Epithelial cell of esophagus (primary cell): ENCODE measurements at regions not wholly inside any gene's neighbourhood (a gene's known extent, or its start where the extent isn't known, plus 50 kb on each side); places are given as distances from the start of the nearest gene placed in this dataset.
A peak's percentile ranks its signal among the peaks of the same experiment; 100 is the strongest.

Experiments
- DNase-seq: peaks from one replicate; pipeline ENCODE4 v3.0.0; 2010; ENCODE audit warnings: low read depth
- H3K4me3 ChIP-seq: 2 replicates; pipeline ENCODE4 v1.5.1; 2011; ENCODE audit warnings: mild to moderate bottlenecking, low read length, control low read depth
- TF ChIP-seq, protein P1 (sequence below): IDR thresholded peaks from 2 replicates; pipeline ENCODE4 v1.5.1; 2011; ENCODE audit warnings: low read depth, mild to moderate bottlenecking, low read length, control low read depth, inconsistent platforms; ENCODE audit not compliant: insufficient read depth; ENCODE audit errors: missing control alignments

- peak; percentile 74 for DNase-seq
- TF ChIP-seq, protein P1, sequence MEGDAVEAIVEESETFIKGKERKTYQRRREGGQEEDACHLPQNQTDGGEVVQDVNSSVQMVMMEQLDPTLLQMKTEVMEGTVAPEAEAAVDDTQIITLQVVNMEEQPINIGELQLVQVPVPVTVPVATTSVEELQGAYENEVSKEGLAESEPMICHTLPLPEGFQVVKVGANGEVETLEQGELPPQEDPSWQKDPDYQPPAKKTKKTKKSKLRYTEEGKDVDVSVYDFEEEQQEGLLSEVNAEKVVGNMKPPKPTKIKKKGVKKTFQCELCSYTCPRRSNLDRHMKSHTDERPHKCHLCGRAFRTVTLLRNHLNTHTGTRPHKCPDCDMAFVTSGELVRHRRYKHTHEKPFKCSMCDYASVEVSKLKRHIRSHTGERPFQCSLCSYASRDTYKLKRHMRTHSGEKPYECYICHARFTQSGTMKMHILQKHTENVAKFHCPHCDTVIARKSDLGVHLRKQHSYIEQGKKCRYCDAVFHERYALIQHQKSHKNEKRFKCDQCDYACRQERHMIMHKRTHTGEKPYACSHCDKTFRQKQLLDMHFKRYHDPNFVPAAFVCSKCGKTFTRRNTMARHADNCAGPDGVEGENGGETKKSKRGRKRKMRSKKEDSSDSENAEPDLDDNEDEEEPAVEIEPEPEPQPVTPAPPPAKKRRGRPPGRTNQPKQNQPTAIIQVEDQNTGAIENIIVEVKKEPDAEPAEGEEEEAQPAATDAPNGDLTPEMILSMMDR = no peak
- H3K4me3 ChIP-seq = no peak overlapping the region
These were observed 566.8 kb upstream of the USP24 start for GRCh38 chr1:55781944-55782482.

- H3K4me3 ChIP-seq = no peak overlapping the region
- TF ChIP-seq, protein P1 = no peak
- no peak for DNase-seq
These were observed 565.8 kb upstream of the USP24 start for GRCh38 chr1:55781003-55781402.

- TF ChIP-seq, protein P1 = no peak
- DNase-seq = no peak
- H3K4me3 ChIP-seq = no peak overlapping the region
These were observed 562.4 kb upstream of the USP24 start for GRCh38 chr1:55777545-55777944.

GRCh38 chr1:55775007-55775406 lies 559.8 kb upstream of the USP24 start:
- no peak for DNase-seq
- TF ChIP-seq, protein P1 = no peak
- no peak overlapping the region for H3K4me3 ChIP-seq

DNA sequence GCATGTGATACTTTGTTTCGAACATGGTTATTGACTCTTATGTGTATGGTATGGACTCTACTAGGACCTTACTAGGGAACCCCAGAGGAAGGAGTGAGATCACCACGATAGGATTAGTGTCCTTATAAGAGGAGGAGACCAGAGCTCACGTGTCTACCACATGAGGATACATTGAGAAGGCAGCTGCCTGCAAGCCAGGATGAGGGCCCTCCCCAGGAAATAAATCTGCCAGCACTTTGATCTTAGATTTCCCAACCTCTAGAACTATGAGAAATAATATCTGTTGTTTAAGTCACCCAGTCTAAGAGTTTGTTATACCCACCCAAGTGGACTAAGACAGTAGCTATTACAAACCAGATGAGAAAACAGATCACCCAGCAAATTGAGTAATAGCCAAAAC lies 559.3 kb upstream of the USP24 start:
- TF ChIP-seq, protein P1 = no peak
- DNase-seq = no peak
- H3K4me3 ChIP-seq = no peak overlapping the region

- DNase-seq = no peak
- TF ChIP-seq, protein P1 = no peak
- no peak overlapping the region for H3K4me3 ChIP-seq
These were observed 558.2 kb upstream of the USP24 start for GRCh38 chr1:55773211-55773940.
